BLaER1 treated with 17β-estradiol and CSF1 and Interleukin-3, amounts not matched to agents 10 nM and 100 nM (cell line): ENCODE measurements at regions not wholly inside any gene's neighbourhood (a gene's known extent, or its start where the extent isn't known, plus 50 kb on each side); places are given as distances from the start of the nearest gene placed in this dataset.

Experiments used
- H3K27ac ChIP-seq, 11 experiments: shearing (Covaris generic); formaldehyde crosslinking; 2 replicates each; pipeline ENCODE4 v1.8.1; 2022
- H3K27me3 ChIP-seq, 11 experiments: shearing (Covaris generic); formaldehyde crosslinking; 2 replicates each; pipeline ENCODE4 v1.8.1; 2022
- H3K36me3 ChIP-seq, 11 experiments: shearing (Covaris generic); formaldehyde crosslinking; 2 replicates each; pipeline ENCODE4 v1.8.1; 2022
- H3K4me1 ChIP-seq, 10 experiments: shearing (Covaris generic); formaldehyde crosslinking; 2 replicates each; pipeline ENCODE4 v1.8.1; 2022
- H3K4me2 ChIP-seq, 11 experiments: shearing (Covaris generic); formaldehyde crosslinking; 2 replicates each; pipeline ENCODE4 v1.8.1; 2022
- H3K4me3 ChIP-seq, 10 experiments: shearing (Covaris generic); formaldehyde crosslinking; 2 replicates each; pipeline ENCODE4 v1.8.1; 2022
- H3K9ac ChIP-seq, 11 experiments: shearing (Covaris generic); formaldehyde crosslinking; 2 replicates each; pipeline ENCODE4 v1.8.1; 2022
- H3K9me3 ChIP-seq, 11 experiments: shearing (Covaris generic); formaldehyde crosslinking; replicated peaks in 1 of 11; 2 replicates each; pipeline ENCODE4 v1.8.1; 2022
- H4K20me1 ChIP-seq, 11 experiments: shearing (Covaris generic); formaldehyde crosslinking; 2 replicates each; pipeline ENCODE4 v1.8.1; 2022
- Cebpa-rat ChIP-seq, 11 experiments: shearing (Covaris generic); IDR thresholded peaks; 2 replicates each; pipeline ENCODE4 v1.8.1; 2022

- no peaks in the 10 kb centered on the region for H3K36me3 ChIP-seq
- TF ChIP-seq Cebpa-rat (IDR thresholded peaks at IDR 0.05): no peak
- H3K27ac ChIP-seq: no peak overlapping the region
- H3K9ac ChIP-seq: no peak overlapping the region
- H3K9me3 ChIP-seq: peaks cover 0 to 15% (median 0%) of the 10 kb centered on the region in 11 experiments; a peak in 2 of 22 replicates
- H3K4me3 ChIP-seq: no peak overlapping the region
- H3K4me1 ChIP-seq: no peaks in the 10 kb centered on the region
- no peak overlapping the region for H3K4me2 ChIP-seq
- peaks cover 42 to 95% (median 86%) of the 10 kb centered on the region in 11 experiments for H3K27me3 ChIP-seq
- no peaks in the 10 kb centered on the region for H4K20me1 ChIP-seq
Measured at GRCh38 chrX:95640226-95640625, 1044.4 kb upstream of the DIAPH2 start.

GRCh38 chrX:95645738-95646137 is 1038.9 kb upstream of the DIAPH2 start:
- H3K4me3 ChIP-seq: no peak overlapping the region
- H3K4me1 ChIP-seq: no peaks in the 10 kb centered on the region
- H3K36me3 ChIP-seq: no peaks in the 10 kb centered on the region
- no peak overlapping the region for H3K27ac ChIP-seq
- peaks cover 39 to 98% (median 88%) of the 10 kb centered on the region in 11 experiments for H3K27me3 ChIP-seq
- no peak overlapping the region for H3K4me2 ChIP-seq
- H4K20me1 ChIP-seq: no peaks in the 10 kb centered on the region; a peak in 2 of 22 replicates
- peaks cover 0 to 15% (median 0%) of the 10 kb centered on the region in 11 experiments; a peak in 2 of 22 replicates for H3K9me3 ChIP-seq
- no peak for TF ChIP-seq Cebpa-rat (IDR thresholded peaks at IDR 0.05)
- no peak overlapping the region for H3K9ac ChIP-seq

GRCh38 chrX:95662200-95662599 is 1022.4 kb upstream of the DIAPH2 start:
- H3K4me3 ChIP-seq: no peak overlapping the region
- H3K36me3 ChIP-seq: no peaks in the 10 kb centered on the region
- H4K20me1 ChIP-seq: peaks cover 0 to 14% (median 0%) of the 10 kb centered on the region in 11 experiments; a peak in 3 of 22 replicates
- H3K4me1 ChIP-seq: peaks cover 0 to 13% (median 0%) of the 10 kb centered on the region in 10 experiments; a peak in 3 of 20 replicates
- H3K4me2 ChIP-seq: peak overlapping the region in 3 of 11 experiments; percentile 20 to 48 (median 31); a peak in 3 of 22 replicates
- H3K27ac ChIP-seq: peak overlapping the region in 1 of 11 experiments; percentile 18; a peak in 1 of 22 replicates
- peaks cover 0 to 4% (median 0%) of the 10 kb centered on the region in 11 experiments; a peak in 3 of 22 replicates for H3K9me3 ChIP-seq
- no peak overlapping the region for H3K9ac ChIP-seq
- peaks cover 50 to 94% (median 86%) of the 10 kb centered on the region in 11 experiments for H3K27me3 ChIP-seq
- TF ChIP-seq Cebpa-rat (IDR thresholded peaks at IDR 0.05): no peak

- no peak for TF ChIP-seq Cebpa-rat (IDR thresholded peaks at IDR 0.05)
- peaks cover 36 to 94% (median 85%) of the 10 kb centered on the region in 11 experiments; a peak in 21 of 22 replicates for H3K27me3 ChIP-seq
- H4K20me1 ChIP-seq: peaks cover 0 to 14% (median 0%) of the 10 kb centered on the region in 11 experiments; a peak in 2 of 22 replicates
- H3K4me1 ChIP-seq: peaks cover 0 to 13% (median 0%) of the 10 kb centered on the region in 10 experiments; a peak in 3 of 20 replicates
- H3K4me2 ChIP-seq: no peak overlapping the region
- peaks cover 0 to 10% (median 0%) of the 10 kb centered on the region in 11 experiments; a peak in 4 of 22 replicates for H3K9me3 ChIP-seq
- no peaks in the 10 kb centered on the region for H3K36me3 ChIP-seq
- H3K27ac ChIP-seq: no peak overlapping the region
- H3K9ac ChIP-seq: no peak overlapping the region
- no peak overlapping the region for H3K4me3 ChIP-seq
Measured at GRCh38 chrX:95666056-95666455, 1018.6 kb upstream of the DIAPH2 start.

GRCh38 chrX:95675011-95675410 is 1009.6 kb upstream of the DIAPH2 start:
- Histone ChIP-seq H3K27me3 (peaks cover 36 to 100% (median 93%) of the 10 kb centered on the region in 11 experiments), H3K9ac (no peak overlapping the region), H3K4me3 (no peak overlapping the region), H3K9me3 (0 out of 22 replicates have a peak, but pooled peaks cover 0 to under 1% (median 0%) of the 10 kb centered on the region in 11 experiments), H3K27ac (no peak overlapping the region), H3K4me1 (no peaks in the 10 kb centered on the region), H3K4me2 (no peak overlapping the region), H3K36me3 (no peaks in the 10 kb centered on the region), H4K20me1 (0 out of 22 replicates have a peak, but pooled peaks cover 0 to 3% (median 0%) of the 10 kb centered on the region in 11 experiments)
- TF ChIP-seq Cebpa-rat (IDR thresholded peaks at IDR 0.05): no peak

GRCh38 chrX:95675794-95676193 is 1008.8 kb upstream of the DIAPH2 start:
- Histone ChIP-seq H3K27me3 (peaks cover 38 to 100% (median 93%) of the 10 kb centered on the region in 11 experiments), H3K27ac (no peak overlapping the region), H3K4me1 (no peaks in the 10 kb centered on the region), H3K9ac (no peak overlapping the region), H4K20me1 (0 out of 22 replicates have a peak, but pooled peaks cover 0 to 3% (median 0%) of the 10 kb centered on the region in 11 experiments), H3K4me3 (no peak overlapping the region), H3K9me3 (no peaks in the 10 kb centered on the region), H3K36me3 (no peaks in the 10 kb centered on the region), H3K4me2 (no peak overlapping the region)
- no peak for TF ChIP-seq Cebpa-rat (IDR thresholded peaks at IDR 0.05)

GRCh38 chrX:95678679-95679078 is 1006.0 kb upstream of the DIAPH2 start:
- Histone ChIP-seq H3K27me3 (peaks cover 23 to 97% (median 82%) of the 10 kb centered on the region in 11 experiments; a peak in 21 of 22 replicates), H3K4me2 (no peak overlapping the region), H3K36me3 (no peaks in the 10 kb centered on the region), H3K9me3 (no peaks in the 10 kb centered on the region), H3K4me1 (no peaks in the 10 kb centered on the region), H3K9ac (no peak overlapping the region), H3K4me3 (no peak overlapping the region), H3K27ac (no peak overlapping the region), H4K20me1 (0 out of 22 replicates have a peak, but pooled peaks cover 0 to 3% (median 0%) of the 10 kb centered on the region in 11 experiments)
- no peak for TF ChIP-seq Cebpa-rat (IDR thresholded peaks at IDR 0.05)

- peaks cover 17 to 92% (median 77%) of the 10 kb centered on the region in 11 experiments for H3K27me3 ChIP-seq
- H3K4me1 ChIP-seq: no peaks in the 10 kb centered on the region
- no peak overlapping the region for H3K9ac ChIP-seq
- no peak overlapping the region for H3K4me2 ChIP-seq
- no peak overlapping the region for H3K27ac ChIP-seq
- H3K9me3 ChIP-seq: peaks cover 0 to 9% (median 0%) of the 10 kb centered on the region in 11 experiments; a peak in 3 of 22 replicates
- no peaks in the 10 kb centered on the region for H4K20me1 ChIP-seq
- H3K4me3 ChIP-seq: no peak overlapping the region
- TF ChIP-seq Cebpa-rat (IDR thresholded peaks at IDR 0.05): no peak
- H3K36me3 ChIP-seq: no peaks in the 10 kb centered on the region
Measured at GRCh38 chrX:95693365-95693764, 991.3 kb upstream of the DIAPH2 start.

- no peak for TF ChIP-seq Cebpa-rat (IDR thresholded peaks at IDR 0.05)
- Histone ChIP-seq H3K27me3 (peaks cover 34 to 93% (median 81%) of the 10 kb centered on the region in 11 experiments), H3K27ac (no peak overlapping the region), H4K20me1 (no peaks in the 10 kb centered on the region), H3K9ac (no peak overlapping the region), H3K4me3 (no peak overlapping the region), H3K9me3 (peaks cover 8 to 23% (median 11%) of the 10 kb centered on the region in 11 experiments; a peak in 20 of 22 replicates), H3K36me3 (no peaks in the 10 kb centered on the region), H3K4me2 (no peak overlapping the region), H3K4me1 (no peaks in the 10 kb centered on the region)
Measured at GRCh38 chrX:95703696-95704095, 980.9 kb upstream of the DIAPH2 start.
